Neural progenitor cell (in vitro differentiated cells): ENCODE measurements at regions not wholly inside any gene's neighbourhood (a gene's known extent, or its start where the extent isn't known, plus 50 kb on each side); places are given as distances from the start of the nearest gene placed in this dataset.

ENCODE experiments used
- DNase-seq: peaks from one replicate; pipeline ENCODE4 v3.0.0-alpha.2; 2016; ENCODE audit warnings: low spot score
- H2AFZ ChIP-seq: fragments of 200-600 bp; sonication (generic); replicated peaks from 2 replicates; pipeline ENCODE4 v1.6.1; 2016; ENCODE audit warnings: antibody characterized with exemption
- H3F3A ChIP-seq: fragments of 200-600 bp; sonication (generic); 2 replicates; pipeline ENCODE4 v1.6.1; 2016; ENCODE audit warnings: antibody characterized with exemption, low read depth
- H3K27ac ChIP-seq: fragments of 200-600 bp; sonication (generic); 2 replicates; pipeline ENCODE4 v1.5.1; 2016; ENCODE audit warnings: mild to moderate bottlenecking
- H3K27me3 ChIP-seq: fragments of 200-600 bp; sonication (generic); 2 replicates; pipeline ENCODE4 v1.6.1; 2016; ENCODE audit warnings: mild to moderate bottlenecking, moderate library complexity
- H3K36me3 ChIP-seq: fragments of 200-600 bp; sonication (generic); 2 replicates; pipeline ENCODE4 v1.5.1; 2016
- H3K4me1 ChIP-seq: fragments of 200-600 bp; sonication (generic); 2 replicates; pipeline ENCODE4 v1.6.1; 2016; ENCODE audit warnings: mixed run types
- H3K4me2 ChIP-seq: fragments of 200-600 bp; sonication (generic); 2 replicates; pipeline ENCODE4 v1.6.1; 2016
- H3K4me3 ChIP-seq: fragments of 200-600 bp; sonication (generic); 2 replicates; pipeline ENCODE4 v1.5.1; 2016
- H3K79me2 ChIP-seq: fragments of 200-600 bp; sonication (generic); 2 replicates; pipeline ENCODE4 v1.6.1; 2016; ENCODE audit warnings: low read depth
- H3K9ac ChIP-seq: fragments of 200-600 bp; sonication (generic); 2 replicates; pipeline ENCODE4 v1.6.1; 2016
- H3K9me3 ChIP-seq: fragments of 200-600 bp; sonication (generic); 2 replicates; pipeline ENCODE4 v1.5.1; 2016; ENCODE audit warnings: low read depth
- H4K20me1 ChIP-seq: fragments of 200-600 bp; sonication (generic); 2 replicates; pipeline ENCODE4 v1.6.1; 2016; ENCODE audit warnings: low read depth
- H3K27ac Mint-ChIP-seq: 3 replicates; pipeline ENCODE4 v1.8.0; 2021; ENCODE audit warnings: mixed read lengths
- H3K27me3 Mint-ChIP-seq: 2 replicates; pipeline ENCODE4 v1.8.0; 2022; ENCODE audit warnings: low read depth, mild to moderate bottlenecking, inconsistent platforms, moderate library complexity, mixed read lengths; ENCODE audit not compliant: insufficient read depth
- H3K36me3 Mint-ChIP-seq: 3 replicates; pipeline ENCODE4 v1.8.0; 2021; ENCODE audit warnings: mixed read lengths
- H3K4me1 Mint-ChIP-seq: 3 replicates; pipeline ENCODE4 v1.8.0; 2021; ENCODE audit warnings: mixed read lengths
- H3K4me3 Mint-ChIP-seq: 3 replicates; pipeline ENCODE4 v1.8.0; 2021; ENCODE audit warnings: mild to moderate bottlenecking, moderate library complexity, mixed read lengths
- H3K9me3 Mint-ChIP-seq: 3 replicates; pipeline ENCODE4 v1.8.0; 2020; ENCODE audit warnings: mixed read lengths
- EZH2 ChIP-seq: fragments of 200-600 bp; sonication (generic); IDR thresholded peaks from 2 replicates; pipeline ENCODE4 v1.6.1; 2017; ENCODE audit warnings: antibody characterized with exemption, mild to moderate bottlenecking, moderate library complexity
- EZH2phosphoT487 ChIP-seq: fragments of 200-600 bp; sonication (generic); IDR thresholded peaks from 2 replicates; pipeline ENCODE4 v1.6.1; 2017; ENCODE audit warnings: antibody characterized with exemption
- TF ChIP-seq, protein P1 (sequence below): fragments of 200-600 bp; sonication (generic); IDR thresholded peaks from 2 replicates; pipeline ENCODE4 v1.5.1; 2017; ENCODE audit warnings: antibody characterized with exemption, mild to moderate bottlenecking

DNA sequence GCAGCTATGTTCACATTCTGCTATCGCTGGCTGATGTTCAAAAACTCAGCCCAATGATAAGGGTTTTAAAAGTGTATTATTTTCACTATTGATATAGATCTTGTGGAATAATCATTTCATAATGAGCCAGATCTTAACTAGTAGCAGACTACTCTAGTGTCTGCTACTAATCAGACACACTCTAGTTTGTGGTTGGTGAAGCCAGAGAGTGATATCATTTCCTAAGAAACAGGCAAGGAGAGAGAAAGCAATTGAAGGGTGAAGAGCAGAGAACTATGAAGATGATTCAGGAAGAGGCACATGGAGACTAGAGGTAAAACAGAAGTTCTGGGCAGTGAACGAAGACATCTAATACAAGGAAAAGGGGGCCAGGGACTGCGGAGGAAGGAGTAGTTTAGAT, 58.2 kb upstream of the BET1 start:
- Histone ChIP-seq H2AFZ (no peak overlapping the region), H3K9me3 (no peaks in the 10 kb centered on the region), H3K36me3 (no peaks in the 10 kb centered on the region), H3K9ac (no peak overlapping the region), H3K27ac (no peak overlapping the region), H3K79me2 (no peaks in the 10 kb centered on the region), H3K4me1 (no peaks in the 10 kb centered on the region), H3K27me3 (no peaks in the 10 kb centered on the region), H3K4me3 (no peak overlapping the region), H3K4me2 (no peak overlapping the region), H3F3A (no peaks in the 10 kb centered on the region), H4K20me1 (no peaks in the 10 kb centered on the region)
- TF ChIP-seq, protein P1, sequence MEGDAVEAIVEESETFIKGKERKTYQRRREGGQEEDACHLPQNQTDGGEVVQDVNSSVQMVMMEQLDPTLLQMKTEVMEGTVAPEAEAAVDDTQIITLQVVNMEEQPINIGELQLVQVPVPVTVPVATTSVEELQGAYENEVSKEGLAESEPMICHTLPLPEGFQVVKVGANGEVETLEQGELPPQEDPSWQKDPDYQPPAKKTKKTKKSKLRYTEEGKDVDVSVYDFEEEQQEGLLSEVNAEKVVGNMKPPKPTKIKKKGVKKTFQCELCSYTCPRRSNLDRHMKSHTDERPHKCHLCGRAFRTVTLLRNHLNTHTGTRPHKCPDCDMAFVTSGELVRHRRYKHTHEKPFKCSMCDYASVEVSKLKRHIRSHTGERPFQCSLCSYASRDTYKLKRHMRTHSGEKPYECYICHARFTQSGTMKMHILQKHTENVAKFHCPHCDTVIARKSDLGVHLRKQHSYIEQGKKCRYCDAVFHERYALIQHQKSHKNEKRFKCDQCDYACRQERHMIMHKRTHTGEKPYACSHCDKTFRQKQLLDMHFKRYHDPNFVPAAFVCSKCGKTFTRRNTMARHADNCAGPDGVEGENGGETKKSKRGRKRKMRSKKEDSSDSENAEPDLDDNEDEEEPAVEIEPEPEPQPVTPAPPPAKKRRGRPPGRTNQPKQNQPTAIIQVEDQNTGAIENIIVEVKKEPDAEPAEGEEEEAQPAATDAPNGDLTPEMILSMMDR: no peak
- no peak for TF ChIP-seq EZH2phosphoT487
- TF ChIP-seq EZH2: no peak
- DNase-seq: no peak
- H3K27ac Mint-ChIP-seq: no peak overlapping the region
- H3K36me3 Mint-ChIP-seq: no peaks in the 10 kb centered on the region
- no peaks in the 10 kb centered on the region for H3K9me3 Mint-ChIP-seq
- no peaks in the 10 kb centered on the region for H3K27me3 Mint-ChIP-seq
- no peak overlapping the region for H3K4me3 Mint-ChIP-seq
- H3K4me1 Mint-ChIP-seq: no peaks in the 10 kb centered on the region

DNA sequence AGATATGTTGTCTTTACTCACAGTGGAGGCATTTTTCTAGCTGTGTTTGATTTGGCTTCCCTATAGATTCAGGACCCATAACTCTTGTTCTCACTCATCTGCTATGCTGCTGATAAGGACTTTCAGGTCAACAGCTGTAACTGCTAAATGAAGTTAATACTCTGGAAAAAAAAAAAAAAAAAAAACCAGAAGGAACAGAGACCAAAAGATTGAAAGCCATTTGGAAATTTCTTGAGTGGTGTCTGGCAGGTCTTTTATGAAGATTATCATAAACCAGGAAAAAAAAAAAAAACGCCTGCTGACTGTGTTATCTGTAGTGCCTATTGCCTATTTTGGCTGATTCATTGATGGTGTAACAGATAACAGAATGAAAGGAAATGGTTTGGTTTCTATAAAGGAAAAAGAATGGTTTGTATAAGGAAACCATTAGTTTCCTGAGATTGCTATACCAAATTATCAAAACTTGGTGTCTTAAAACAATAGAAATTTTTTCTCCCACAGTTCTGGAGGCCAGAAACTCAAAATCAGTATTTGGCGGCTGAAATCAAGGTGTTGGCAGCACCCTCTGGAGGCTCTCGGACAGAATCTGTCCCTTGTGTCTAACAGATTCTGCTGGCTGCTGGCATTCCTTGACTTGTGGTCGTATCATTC, 60.5 kb upstream of the BET1 start:
- no peak overlapping the region for H2AFZ ChIP-seq
- DNase-seq: peak; percentile 15
- Mint-ChIP-seq H3K4me3 (no peak overlapping the region), H3K4me1 (no peaks in the 10 kb centered on the region), H3K27me3 (peaks cover 2% of the 10 kb centered on the region), H3K9me3 (no peaks in the 10 kb centered on the region), H3K27ac (no peak overlapping the region), H3K36me3 (no peaks in the 10 kb centered on the region)
- no peak overlapping the region for H3K4me2 ChIP-seq
- H3K36me3 ChIP-seq: no peaks in the 10 kb centered on the region
- no peaks in the 10 kb centered on the region for H4K20me1 ChIP-seq
- H3K27me3 ChIP-seq: no peaks in the 10 kb centered on the region
- no peak overlapping the region for H3K9ac ChIP-seq
- no peak overlapping the region for H3K27ac ChIP-seq
- no peaks in the 10 kb centered on the region for H3K4me1 ChIP-seq
- no peaks in the 10 kb centered on the region for H3F3A ChIP-seq
- no peaks in the 10 kb centered on the region for H3K9me3 ChIP-seq
- H3K4me3 ChIP-seq: no peak overlapping the region
- TF ChIP-seq EZH2: no peak
- no peak for TF ChIP-seq EZH2phosphoT487
- TF ChIP-seq, protein P1: peak; percentile 6
- no peaks in the 10 kb centered on the region for H3K79me2 ChIP-seq

DNA sequence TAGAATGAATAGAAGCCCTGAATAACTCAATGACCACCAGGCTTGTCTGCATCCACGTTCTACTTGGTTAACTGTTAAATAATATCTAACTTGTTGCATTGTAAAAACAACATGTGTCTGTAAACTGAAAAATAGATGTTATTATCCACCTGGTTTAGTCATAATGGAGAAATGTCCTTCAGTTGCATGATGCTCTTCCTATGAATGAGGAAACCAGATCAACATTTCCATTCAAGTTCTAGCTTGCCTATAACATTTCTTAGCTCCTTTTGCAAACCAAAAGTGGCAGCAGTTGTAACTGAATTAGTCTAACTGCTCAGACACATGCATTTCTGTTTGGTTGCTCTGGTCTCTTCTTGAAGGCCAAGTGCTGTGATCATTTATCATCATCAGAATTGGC, 62.9 kb upstream of the BET1 start:
- Histone ChIP-seq H2AFZ (no peak overlapping the region), H3K9me3 (no peaks in the 10 kb centered on the region), H3K4me2 (no peak overlapping the region), H3K27me3 (no peaks in the 10 kb centered on the region), H3K27ac (no peak overlapping the region), H3K4me1 (no peaks in the 10 kb centered on the region), H3F3A (no peaks in the 10 kb centered on the region), H3K9ac (no peak overlapping the region), H3K4me3 (no peak overlapping the region), H4K20me1 (no peaks in the 10 kb centered on the region), H3K79me2 (no peaks in the 10 kb centered on the region), H3K36me3 (no peaks in the 10 kb centered on the region)
- Mint-ChIP-seq H3K27ac (no peak overlapping the region), H3K4me3 (no peak overlapping the region), H3K27me3 (peaks cover 2% of the 10 kb centered on the region), H3K4me1 (no peaks in the 10 kb centered on the region), H3K36me3 (no peaks in the 10 kb centered on the region), H3K9me3 (no peaks in the 10 kb centered on the region)
- no peak for DNase-seq
- TF ChIP-seq EZH2 (no peak), EZH2phosphoT487 (no peak)
- TF ChIP-seq, protein P1: no peak
